NCI-H526 treated with DMSO at 0.1 percent for 48 hours (cell line): ENCODE measurements at regions not wholly inside any gene's neighbourhood (a gene's known extent, or its start where the extent isn't known, plus 50 kb on each side); places are given as distances from the start of the nearest gene placed in this dataset.
"Not testable (repeated sequence)": the region's sequence is repeated elsewhere in the genome, so short reads cannot be mapped to it uniquely, and the experiment has no call there.

Source experiments
- DNase-seq: peaks from one replicate; lab custom pipeline; 2025; lab: John Stamatoyannopoulos, UW

- no peak for DNase-seq
Observed at GRCh38 chr16:8452941-8453340, 137.4 kb downstream of the TMEM114 start.

- no peak for DNase-seq
Observed at GRCh38 chr16:8436931-8437330, 153.4 kb downstream of the TMEM114 start.

DNA sequence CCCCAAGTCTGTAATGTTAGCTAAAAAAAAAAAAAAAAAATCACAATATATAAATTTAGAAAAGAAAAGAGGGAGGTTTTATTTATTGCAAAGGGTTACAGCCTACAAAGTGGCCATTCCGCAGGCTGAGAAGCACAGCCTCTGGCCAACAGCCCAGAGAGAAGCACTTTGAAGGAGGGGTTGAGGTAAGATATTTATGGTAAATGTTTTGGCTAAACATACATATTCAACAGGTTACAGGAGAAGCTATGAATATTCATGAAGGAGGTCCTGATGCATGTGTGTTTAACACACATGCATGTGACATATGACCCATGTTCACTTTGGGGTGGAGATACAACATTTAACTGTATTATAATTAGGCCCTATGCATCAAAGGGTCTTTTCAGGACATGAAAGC, 158.5 kb downstream of the TMEM114 start:
- DNase-seq: no peak

GRCh38 chr16:8430401-8430800, 159.9 kb downstream of the TMEM114 start:
- no peak for DNase-seq

DNA sequence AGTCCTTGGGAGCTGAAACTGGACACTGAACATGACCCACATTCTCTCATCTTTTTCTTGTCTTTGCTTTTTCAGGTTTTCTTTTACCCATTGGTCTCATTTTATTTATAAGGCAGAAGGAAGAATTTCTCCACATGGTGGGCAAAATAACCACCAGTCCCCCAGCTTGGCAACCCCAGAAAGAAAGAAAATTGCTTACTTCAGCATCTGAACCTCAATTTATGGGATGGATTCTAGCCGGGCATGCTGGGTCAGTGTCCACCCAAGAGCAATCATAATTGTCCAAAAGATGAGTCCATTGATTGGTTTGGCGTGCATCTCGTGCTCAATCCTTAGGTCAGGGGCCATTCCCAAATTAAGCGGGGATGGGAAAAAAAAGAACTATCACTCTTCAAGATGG, 163.7 kb downstream of the TMEM114 start:
- DNase-seq: no peak

GRCh38 chr16:8417145-8417544, 173.2 kb downstream of the TMEM114 start:
- DNase-seq: no peak

- no peak for DNase-seq
Observed at GRCh38 chr16:8408855-8409567, 181.3 kb downstream of the TMEM114 start.

DNA sequence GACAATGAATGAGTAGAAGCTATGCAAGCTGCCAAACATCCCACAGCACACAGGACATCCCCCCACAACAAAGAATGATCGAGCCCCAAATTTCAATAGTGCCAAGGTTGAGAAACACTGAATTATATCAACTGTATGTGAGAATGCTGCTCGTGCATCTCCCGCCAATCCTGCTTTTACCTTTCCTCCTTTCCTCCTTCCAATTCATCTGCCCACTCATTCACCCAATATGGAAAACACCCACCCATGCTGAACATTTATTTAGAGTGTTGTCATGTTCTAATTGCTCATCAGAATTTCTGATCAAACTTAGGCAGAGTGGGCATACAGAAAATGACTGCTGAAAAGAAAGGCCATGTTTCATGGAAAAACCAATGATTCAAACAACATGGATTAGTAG, 183.0 kb downstream of the TMEM114 start:
- DNase-seq: no peak

DNA sequence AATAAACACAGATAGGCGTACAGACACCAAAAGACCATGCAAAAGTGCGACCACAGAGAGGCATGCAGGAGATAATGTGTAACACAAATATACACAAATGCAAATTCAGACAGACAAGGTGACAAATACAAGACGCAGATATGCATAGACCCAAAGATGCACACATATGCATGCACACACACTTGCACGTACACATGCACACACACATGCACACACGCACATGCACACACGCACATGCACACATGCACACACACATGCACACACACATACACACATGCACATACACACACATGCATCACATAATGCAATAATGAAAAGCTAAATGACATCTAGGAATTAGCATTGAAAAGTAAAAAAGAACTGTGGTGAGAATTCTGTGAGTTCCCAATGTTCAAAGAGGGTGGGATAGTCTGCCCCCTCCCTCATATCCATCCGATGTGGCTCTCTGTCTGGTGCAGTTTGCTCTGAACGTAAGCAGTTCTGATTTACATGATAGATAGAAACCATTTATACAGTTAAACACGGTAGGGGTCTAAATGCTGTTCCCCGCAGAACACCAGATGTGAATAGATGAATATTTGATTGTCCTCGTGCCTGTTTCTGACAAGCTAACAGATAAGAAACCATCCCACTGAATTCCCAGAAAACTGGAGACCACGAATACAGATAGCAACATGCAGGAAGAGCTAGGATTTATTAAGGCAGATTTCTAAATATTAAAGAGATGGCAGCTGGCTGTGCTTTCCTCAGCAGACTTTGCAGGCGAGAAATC, 186.1 kb downstream of the TMEM114 start:
- DNase-seq: no peak

GRCh38 chr16:8402981-8403843, 187.1 kb downstream of the TMEM114 start:
- DNase-seq: no peak

DNA sequence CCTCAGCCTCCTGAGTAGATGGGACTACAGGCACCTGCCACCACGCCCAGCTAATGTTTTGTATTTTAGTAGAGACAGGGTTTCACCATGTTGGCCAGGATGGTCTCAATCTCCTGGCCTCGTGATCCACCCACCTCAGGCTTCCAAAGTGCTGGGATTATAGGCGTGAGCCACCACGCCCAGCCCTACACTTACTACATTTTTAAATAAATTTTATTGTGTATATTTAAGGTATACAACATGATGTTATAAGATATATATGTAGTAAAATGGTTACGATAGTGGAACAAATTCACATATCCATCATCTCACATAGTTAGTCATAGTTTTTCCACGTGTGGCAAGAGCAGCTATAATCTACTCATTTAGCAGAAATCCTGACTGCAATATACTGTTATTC, 189.6 kb downstream of the TMEM114 start:
- not testable (repeated sequence) for DNase-seq

GRCh38 chr16:8398548-8398947, 191.8 kb downstream of the TMEM114 start:
- DNase-seq: no peak

DNA sequence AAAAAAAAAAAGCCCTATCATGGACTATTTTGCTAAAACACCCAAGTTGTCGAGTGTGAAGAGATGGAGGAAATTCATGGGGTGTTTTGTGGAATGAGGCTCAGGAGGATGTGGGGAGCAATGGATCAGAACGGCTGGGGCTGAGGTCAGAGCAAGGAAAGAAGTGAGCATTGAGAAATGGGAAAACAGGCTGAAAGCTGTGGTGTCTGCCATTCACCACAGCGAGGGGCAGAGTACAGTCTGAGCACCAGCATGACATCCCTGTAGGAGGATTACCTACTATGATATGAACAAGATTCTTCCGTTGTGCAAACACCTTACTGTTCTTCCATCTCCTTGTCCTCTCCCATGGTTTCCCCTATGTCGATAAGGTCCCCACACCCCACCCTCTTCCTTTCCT, 193.1 kb downstream of the TMEM114 start:
- no peak for DNase-seq

GRCh38 chr16:8396463-8396862, 193.8 kb downstream of the TMEM114 start:
- DNase-seq: no peak

DNA sequence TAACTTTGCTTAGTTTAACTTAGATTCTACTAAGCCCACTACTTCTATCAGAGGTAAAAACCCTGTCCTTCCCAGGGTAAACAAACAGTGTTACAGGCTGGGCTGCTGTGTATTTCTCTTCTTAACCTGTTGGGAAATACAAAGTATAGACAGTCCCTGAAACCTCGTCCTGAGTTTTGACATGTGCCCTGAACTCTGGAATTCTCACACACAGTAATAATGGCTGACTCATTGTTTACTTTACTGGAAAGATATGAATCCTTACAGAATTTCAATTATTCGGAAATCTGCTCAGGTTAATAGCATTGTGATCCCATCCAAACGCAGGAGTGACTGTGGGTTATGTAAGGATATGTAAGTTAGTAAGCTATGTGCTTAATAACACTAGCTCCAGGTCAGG, 199.1 kb downstream of the TMEM114 start:
- DNase-seq: no peak

DNA sequence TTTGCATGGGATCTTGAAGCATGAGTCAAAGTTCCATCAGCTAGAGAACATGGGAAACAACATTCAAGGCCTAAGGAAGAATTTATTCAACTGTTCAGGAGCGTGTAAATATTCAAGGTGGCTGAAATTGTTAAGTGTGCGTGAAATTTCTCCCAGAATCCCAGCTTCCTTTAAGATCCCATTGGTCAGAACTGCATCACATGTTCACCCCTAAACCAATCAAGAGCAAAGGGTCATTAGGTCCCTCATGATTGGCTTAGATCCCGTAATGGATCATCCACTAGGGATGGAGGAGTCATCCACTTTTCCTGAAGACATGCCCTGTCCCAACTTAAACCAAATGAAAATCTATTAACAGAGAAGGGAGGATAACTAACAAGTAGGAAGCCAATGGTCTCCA, 201.6 kb downstream of the TMEM114 start:
- no peak for DNase-seq

DNA sequence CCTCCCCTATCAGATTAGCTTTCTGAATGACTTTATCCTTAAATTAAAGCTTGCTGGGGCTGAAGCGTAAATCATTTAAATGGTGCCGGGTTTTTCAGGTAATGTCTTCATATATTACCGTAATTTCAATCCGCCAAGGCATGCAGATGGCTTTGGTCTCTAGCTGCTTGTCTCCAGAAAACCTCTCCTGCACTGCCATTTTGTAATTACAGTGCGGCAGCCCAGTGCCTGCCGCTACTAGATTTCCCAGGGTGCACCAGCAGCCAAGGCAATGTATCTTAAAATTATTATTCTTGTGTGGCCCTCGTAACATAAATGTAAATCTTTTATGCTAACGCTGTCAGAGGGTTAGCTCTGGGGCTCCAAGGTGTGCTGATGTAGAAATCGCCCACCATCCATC, 208.5 kb downstream of the TMEM114 start:
- DNase-seq: no peak

DNA sequence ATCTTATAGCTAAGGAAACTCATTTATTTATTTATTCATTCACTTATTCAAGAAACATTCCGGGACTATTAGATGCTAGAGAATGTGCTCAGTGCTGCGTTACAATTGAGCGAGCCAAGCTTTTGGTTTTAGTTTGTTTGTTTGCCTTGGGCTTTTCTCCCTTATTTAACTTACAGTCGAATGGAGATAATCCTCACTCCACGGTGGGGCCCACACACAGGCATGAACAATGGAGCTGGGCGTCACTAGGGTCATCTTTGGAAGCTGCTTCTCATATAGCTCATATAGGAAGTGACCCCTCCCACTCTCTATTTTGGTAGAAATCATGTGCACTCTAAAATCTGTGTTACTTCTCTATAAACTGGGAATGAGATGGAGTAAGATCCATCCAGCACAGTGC, 210.0 kb downstream of the TMEM114 start:
- DNase-seq: no peak

GRCh38 chr16:8377864-8378263, 212.4 kb downstream of the TMEM114 start:
- no peak for DNase-seq

- no peak for DNase-seq
Observed at GRCh38 chr16:8376858-8377257, 213.5 kb downstream of the TMEM114 start.

GRCh38 chr16:8376430-8376829, 213.9 kb downstream of the TMEM114 start:
- DNase-seq: no peak

DNA sequence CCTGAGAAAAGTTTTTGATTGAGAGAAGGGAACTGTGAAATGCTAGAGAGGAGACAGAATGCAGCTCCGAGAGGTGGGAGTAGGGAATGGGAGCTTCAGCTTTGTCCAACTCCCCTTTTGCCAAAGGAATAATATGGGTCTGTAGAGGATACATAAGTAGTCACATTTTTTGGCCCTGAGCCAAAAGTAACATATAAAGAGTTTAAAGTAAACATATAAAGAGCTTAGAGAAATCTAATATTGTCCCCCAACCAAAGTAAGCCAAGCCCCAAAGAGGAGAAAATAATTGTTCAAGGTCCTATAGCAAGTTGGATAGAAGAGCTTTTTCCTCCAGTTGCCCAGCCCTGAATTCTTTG, 215.1 kb downstream of the TMEM114 start:
- no peak for DNase-seq
